Uterus (tissue), 2 donors: ENCODE measurements at regions not wholly inside any gene's neighbourhood (a gene's known extent, or its start where the extent isn't known, plus 50 kb on each side); places are given as distances from the start of the nearest gene placed in this dataset.

ENCODE experiments used
- POLR2A ChIP-seq, 2 donors: fragments of 450-650 bp; IDR thresholded peaks; one replicate each; pipeline ENCODE4 v1.6.1; 2016; ENCODE audit warnings: antibody characterized with exemption in 2 of 2, mild to moderate bottlenecking in 1 of 2, moderate library complexity in 1 of 2
- TF ChIP-seq, protein P1 (sequence below), 4 experiments: fragments of 200-600 bp in 2 of 4; fragments of 450-650 bp in 2 of 4; sonication (generic) in 2 of 4; IDR thresholded peaks; one replicate each; pipeline ENCODE4 v1.5.1; 2016 to 2019; ENCODE audit warnings: antibody characterized with exemption in 4 of 4, mild to moderate bottlenecking in 2 of 4, moderate library complexity in 1 of 4

DNA sequence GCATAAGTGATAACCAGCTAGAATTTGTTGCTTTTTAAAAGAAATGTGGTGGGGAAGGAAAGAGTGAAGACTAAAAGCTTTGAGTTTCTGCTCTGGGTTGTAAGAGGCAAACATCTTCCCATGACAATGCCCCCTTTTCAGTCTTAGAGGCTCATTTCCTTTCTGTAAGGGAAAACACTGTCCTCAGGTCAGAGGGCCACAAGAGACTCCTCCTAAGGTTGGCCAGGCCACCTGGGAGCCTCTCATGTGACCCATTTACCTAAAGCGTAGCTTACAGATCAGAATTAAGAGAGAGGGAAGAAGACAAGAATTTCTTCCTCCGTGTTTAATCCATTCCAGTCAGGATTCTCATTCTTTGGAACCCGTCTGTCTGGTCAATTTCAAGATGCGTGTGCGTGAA is 220.4 kb upstream of the HEY2 start:
- TF ChIP-seq, protein P1, sequence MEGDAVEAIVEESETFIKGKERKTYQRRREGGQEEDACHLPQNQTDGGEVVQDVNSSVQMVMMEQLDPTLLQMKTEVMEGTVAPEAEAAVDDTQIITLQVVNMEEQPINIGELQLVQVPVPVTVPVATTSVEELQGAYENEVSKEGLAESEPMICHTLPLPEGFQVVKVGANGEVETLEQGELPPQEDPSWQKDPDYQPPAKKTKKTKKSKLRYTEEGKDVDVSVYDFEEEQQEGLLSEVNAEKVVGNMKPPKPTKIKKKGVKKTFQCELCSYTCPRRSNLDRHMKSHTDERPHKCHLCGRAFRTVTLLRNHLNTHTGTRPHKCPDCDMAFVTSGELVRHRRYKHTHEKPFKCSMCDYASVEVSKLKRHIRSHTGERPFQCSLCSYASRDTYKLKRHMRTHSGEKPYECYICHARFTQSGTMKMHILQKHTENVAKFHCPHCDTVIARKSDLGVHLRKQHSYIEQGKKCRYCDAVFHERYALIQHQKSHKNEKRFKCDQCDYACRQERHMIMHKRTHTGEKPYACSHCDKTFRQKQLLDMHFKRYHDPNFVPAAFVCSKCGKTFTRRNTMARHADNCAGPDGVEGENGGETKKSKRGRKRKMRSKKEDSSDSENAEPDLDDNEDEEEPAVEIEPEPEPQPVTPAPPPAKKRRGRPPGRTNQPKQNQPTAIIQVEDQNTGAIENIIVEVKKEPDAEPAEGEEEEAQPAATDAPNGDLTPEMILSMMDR (IDR thresholded peaks at IDR 0.05), result no peak
- TF ChIP-seq POLR2A (IDR thresholded peaks at IDR 0.05), result no peak
